SKM-1 (cell line): ENCODE measurements at regions not wholly inside any gene's neighbourhood (a gene's known extent, or its start where the extent isn't known, plus 50 kb on each side); places are given as distances from the start of the nearest gene placed in this dataset.
"Not testable (repeated sequence)": the region's sequence is repeated elsewhere in the genome, so short reads cannot be mapped to it uniquely, and the experiment has no call there.

Experiments
- DNase-seq: peaks from one replicate; lab custom pipeline; 2025; ENCODE audit not compliant: unreplicated experiment; lab: John Stamatoyannopoulos, UW

DNA sequence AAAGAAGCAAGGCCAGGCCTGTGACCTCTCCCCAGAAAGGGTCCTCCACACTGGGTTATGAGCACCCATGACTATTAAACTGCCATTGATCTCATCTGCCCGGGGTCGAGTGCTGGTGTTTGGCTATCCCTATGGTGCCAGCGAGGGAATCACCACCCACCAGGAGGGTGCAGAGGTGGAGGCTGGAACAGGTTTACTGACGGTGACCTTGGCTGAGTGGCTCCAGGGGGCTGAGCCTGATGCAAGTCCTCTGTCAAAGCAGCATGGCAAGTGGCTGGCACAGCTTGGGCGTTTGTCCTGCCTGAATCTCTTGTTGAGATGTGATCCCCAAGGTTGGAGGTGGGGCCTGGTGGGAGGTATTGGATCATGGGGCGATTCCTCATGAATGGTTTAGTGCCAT is 196.4 kb upstream of the HDAC4 start:
- no peak for DNase-seq

DNA sequence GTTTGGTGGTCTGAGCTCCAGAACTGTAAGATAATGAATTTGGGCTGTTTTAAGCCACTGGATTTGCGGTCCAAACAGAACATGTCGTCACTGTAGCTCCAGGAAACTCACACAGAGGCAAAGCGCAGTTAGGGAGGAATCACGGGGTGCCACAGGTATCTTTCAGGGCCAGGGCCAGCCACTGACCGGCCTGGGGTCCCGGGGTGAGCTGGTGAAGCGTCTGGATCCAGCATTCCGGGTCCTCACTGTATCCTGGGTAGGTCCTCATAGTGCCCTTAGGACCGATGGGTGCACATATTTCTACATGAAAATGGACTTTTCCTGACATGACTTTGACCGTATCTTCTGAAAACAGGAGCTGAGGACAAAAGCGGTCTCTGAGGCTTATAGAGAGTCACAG is 196.0 kb upstream of the HDAC4 start:
- DNase-seq, result no peak

DNA sequence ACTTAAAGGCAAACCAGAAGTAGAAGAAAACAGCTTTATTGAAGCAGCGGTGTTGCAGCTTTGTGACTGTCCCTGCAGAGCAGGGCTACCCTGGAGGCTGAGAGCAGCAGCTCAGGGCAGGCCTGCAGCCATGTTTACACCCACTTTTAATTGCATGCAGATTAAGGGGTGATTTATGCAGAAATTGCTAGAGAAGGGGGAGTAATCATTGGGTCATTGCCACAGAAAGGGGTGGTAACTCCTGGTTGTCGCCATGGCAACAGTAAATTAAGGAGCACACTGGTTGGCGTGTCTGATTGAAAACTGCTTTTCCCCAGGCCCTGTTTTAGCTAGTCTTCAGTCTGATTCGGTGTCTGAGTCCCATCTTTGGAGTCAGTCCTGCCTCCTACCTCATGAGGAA is 195.4 kb upstream of the HDAC4 start:
- DNase-seq, result no peak

DNA sequence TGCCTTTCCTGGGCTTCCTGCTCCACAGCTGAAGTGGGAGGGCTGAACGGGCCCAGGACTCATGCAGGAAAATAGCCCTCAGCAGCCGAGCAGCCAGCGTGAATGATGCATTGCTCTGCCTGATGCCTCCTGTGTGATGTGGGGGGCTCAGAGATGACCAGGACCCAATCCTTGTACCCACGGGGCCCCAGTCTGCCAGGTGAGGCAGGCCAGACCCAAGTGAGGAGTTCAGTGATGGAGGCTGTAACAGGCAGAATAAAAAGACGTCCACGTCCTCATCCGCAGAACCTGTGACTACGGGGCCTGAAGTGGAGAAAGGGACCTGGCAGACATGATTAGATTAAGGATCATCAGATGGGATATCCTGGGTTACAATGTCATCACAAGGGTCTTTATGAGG is 194.9 kb upstream of the HDAC4 start:
- no peak for DNase-seq

DNA sequence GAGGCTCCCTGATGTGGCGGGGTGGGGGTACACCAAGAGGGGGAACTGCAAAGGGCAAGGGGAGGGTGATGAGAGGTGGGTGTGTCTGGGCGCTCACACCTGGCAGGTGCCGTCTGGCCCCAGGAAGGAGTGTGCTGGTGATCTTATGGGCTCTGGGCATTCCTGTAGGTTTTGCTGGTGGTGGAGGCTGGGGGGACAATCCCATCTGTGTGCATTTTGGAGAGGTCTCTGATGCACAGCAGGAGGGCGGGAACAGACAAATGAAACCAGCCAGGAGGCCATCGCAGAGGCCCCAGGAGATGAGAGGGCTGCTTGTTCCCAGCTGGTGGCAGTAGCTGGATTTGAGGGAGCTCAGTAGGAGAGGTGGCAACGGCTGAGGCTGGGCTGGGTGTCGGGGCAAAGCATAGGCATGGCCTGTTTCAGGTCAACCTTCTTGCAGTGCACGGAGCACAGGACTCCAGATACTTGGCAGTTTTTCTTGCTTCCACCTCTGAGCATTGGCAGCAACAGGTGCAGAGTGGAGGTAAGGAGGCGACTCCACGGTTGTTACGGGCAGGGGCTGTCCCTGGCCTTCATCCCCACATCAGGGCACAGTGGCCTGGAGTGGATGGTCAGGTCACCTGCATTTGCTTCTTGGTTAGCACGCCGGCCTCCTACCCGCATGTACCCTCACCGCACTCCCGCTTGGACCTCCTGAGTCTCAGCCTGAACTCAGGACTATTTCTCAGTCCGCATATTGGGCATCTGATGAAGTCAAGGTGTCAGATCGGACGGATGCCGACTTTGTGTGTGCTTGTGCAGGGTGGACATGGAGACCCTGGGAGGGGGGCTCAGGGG is 194.2 kb upstream of the HDAC4 start:
- no peak for DNase-seq

DNA sequence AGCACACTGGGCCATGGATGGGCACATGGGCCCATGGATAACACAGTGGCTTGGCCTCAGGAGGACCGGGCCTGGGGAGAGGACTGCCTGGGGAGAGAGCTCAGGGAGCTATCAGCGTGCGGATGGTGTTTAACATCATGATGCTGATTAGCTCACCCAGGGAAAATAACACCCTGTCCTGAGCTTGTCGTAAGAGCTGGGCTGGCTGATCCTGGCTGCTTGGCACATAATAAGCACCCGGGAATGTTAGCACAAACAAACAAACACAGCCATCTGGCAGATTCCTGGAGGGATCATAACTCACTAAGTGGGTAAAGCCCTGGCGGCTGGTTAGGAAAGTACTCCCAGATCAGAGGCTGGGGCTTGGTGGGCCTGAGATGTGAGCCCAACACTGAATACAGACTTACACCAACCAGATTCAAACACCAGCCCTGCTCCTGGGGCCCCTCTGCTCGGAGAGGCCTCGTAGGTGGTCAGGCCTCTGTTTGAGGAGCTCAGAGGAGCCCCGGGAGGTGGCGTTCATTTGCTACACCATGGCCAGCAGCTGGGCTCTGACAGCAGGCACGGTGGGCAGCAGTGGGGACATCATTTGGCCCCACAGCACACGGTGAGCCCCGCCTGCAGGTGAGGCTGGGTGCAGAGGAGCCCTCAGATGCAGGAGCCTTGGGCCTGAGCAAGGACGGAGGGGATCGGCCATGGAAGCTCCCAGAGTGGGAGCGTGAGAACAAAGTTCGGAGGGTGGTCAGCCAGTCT is 193.4 kb upstream of the HDAC4 start:
- no peak for DNase-seq

DNA sequence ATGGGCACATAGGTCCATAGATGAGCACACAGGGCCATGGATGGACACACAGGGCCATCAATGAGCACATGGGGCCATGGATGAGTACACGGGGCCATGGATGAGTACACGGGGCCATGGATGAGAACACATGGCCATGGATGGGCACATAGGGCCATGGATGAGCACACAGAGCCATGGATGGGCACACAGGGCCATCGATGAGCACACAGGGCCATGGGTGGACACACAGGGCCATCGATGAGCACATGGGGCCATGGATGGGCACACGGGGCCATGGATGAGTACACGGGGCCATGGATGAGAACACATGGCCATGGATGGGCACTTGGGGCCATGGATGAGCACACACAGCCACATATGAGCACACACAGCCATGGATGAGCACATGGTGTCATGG is 192.6 kb upstream of the HDAC4 start:
- no peak for DNase-seq

DNA sequence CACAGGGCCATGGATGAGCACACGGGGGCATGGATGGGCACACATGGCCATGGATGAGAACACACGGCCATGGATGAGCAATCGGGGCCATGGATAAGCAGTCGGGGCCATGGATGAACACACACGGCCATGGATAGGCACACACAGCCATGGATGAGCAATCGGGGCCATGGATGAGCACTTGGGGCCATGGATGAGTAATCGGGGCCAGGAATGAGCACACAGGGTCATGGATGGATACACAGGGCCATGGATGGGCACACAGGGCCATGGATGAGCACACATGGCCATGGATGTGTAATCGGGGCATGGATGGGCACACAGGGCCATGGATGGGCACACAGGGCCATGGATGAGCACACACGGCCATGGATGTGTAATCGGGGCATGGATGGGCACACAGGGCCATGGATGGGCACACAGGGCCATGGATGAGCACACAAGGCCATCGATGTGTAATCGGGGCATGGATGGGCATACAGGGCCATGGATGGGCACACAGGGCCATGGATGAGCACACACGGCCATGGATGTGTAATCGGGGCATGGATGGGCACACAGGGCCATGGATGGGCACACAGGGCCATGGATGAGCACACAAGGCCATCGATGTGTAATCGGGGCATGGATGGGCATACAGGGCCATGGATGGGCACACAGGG is 191.9 kb upstream of the HDAC4 start:
- not testable (repeated sequence) for DNase-seq

DNA sequence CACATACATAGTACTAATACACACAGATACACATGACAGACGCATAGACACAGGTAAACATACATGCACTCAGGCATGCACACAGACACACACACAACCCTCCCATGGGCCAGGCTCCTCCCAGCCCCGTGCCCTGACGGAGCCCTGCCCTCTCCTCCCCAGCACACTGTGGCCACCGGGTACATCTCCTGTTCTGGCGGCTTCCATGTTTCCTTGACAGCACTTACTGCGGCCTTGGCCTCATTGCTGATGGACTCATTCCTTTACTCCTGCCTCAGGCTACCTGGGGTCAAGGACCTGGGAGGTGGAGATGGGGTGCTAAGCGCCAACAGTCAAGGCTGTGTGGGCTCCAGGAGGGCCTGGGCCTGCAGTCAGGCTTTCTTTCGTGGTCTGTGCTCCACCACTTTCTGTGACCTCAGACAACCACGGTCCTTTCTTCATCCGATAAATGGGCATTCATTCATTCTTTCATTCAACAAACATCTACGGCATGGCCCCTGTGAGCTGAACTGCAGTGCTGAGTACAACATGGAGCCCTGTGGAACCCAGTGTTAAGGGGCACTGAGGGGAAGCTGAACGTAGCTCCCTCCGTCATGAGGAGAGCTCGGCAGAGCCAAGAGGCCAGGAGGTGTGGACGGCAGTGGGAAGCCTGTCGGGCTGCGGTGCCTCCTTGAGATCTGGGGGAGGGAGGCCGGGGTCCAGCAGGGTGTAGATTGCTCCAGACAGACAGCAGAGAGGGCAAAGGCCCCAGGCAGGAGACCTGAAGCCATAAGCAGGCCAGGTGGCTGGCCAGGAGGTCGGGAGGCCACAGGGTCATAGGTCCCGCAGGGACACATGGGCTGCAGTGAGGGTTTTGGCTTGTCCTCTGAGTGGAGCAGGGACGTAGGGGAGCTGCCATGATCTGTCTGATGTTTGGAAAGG is 190.4 kb upstream of the HDAC4 start:
- DNase-seq, result no peak

DNA sequence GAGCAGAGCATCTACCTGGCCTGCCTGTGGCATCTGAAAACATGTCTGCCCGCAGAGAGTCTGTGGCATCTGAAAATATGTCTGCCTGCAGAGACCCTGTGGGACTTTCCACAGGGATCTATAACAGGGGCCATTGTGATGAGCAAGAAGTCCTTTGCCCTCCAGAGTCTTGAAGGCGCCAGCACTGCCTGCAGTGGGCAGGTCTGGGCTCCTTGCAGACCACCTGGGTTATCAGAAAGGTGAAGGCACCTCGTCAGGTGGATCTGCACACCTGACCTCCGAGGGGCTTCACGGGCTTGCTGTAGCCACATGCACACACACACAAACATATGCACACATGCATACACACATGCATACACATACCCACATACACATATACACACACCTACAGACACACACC is 189.5 kb upstream of the HDAC4 start:
- DNase-seq, result no peak

DNA sequence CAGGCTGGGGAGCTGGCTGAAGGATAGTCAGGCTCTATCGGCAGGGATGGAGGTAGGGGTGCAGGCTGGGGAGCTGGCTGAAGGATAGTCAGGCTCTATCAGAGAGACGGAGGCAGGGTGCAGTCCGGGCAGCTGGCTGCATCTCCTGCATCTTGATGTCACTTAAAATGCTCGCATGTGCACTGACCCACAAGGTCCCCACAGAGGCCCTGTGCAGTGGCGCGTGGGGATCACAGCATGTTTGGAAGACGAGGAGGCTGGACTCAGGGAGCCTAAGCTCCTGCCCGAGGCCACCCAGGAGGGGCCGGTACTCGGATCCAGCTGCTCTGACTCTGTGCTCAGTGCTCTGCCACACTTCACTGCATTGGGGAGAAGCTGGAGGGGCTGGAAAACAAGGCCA is 189.0 kb upstream of the HDAC4 start:
- no peak for DNase-seq

DNA sequence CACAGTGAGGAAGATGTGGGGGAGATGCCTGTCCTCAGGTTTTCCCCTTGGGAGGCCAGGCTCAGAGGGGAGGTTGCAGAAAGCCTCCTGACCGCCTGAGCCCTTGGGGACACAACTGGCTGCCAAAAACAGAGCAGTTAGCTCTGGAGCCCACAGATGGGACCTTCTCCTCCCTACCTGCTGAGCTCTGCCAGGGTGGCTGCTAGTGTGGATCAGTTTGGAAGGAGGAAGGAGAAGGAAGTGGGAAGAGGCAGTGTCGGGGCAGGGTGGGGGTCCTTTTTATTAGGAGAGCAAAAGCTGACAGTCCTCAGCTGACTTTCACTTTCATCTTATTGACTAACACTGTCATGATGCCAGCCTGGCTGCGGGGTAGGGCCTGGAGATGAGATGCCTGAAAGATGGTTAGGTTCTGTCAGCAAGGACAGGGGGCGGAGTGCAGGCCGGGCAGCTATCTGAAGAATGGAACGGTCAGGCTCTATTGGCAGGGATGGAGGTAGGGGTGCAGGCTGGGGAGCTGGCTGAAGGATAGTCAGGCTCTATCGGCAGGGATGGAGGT is 188.5 kb upstream of the HDAC4 start:
- DNase-seq, result no peak

DNA sequence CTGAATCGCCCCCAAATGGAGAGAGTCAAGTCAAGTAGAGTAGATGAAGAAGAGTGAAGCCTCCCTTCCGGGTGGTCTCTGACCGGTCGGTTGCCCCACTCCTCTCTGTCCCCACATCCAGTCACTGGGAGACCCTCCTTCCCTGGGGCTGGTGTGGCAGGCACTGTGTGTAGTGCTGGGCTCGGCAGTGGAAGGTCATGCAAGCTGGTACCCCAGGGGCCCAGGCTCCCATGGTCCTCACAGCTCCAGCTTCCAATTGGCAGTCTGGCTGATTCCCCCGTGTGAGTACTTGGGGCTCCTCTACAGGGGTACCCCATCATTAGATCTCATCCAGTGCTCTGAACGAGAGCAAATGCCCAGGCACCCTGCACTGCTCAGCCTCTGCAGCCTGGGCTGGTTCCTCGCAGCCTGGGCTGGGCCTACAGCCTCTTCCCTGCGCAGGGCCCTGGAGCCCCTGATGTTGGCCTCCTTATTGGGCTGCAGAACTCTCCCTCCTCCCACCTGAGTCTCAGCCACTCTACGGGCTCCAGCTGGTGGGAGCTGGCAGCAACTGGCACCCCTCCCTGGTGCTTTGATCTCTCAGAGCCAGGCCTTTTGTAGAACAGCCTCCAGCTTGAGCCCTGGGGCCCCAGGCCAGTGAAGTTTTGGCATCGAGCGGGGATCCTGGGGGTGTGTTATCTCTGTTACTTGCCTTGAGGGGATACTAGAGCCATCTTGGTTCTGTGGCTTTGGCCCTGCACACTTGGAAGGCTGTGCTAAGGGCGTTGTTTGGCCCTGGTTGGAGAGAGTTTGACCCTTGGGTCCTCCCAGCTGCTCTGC is 187.8 kb upstream of the HDAC4 start:
- DNase-seq, result no peak

DNA sequence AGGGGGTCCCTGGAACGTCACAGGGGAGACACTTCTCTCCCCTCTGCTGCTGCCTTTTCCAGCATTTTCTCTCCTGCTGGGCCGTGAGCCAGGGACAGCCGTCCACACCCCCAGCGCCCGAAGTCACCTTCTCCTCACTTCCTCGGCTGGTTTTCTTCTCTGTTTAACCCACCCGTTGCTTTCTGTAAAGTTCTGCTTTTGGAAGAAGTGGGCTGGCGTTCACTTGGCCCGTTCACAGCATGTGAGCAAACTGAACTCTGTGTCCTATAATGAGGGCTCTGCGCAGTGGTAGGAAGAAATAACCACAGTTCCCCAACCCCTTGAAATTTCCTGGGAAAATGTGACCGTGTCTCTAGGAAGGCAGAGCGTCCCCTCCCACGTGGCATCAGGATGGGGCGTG is 187.0 kb upstream of the HDAC4 start:
- DNase-seq, result no peak

DNA sequence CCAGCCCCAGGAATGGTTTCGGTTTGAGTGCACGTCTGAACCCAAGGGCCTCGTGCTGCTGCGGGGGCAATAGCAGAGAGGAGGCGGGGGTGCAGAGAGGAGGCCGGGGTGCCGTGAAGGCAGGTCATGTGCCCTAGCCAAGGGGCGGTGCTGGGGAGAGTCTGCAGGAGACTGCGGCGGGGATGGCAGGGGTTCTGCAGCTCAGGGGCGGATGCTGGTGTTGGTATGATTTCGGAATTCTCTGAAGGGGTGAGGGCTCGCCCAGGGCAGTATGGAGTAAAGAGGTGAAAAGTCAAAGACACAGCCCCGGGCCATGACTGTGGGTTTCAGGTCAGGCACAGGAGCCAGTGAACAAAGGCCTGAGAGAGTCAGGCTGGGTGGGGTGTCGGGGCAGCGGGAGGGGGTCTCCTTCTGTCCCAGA is 186.5 kb upstream of the HDAC4 start:
- no peak for DNase-seq

DNA sequence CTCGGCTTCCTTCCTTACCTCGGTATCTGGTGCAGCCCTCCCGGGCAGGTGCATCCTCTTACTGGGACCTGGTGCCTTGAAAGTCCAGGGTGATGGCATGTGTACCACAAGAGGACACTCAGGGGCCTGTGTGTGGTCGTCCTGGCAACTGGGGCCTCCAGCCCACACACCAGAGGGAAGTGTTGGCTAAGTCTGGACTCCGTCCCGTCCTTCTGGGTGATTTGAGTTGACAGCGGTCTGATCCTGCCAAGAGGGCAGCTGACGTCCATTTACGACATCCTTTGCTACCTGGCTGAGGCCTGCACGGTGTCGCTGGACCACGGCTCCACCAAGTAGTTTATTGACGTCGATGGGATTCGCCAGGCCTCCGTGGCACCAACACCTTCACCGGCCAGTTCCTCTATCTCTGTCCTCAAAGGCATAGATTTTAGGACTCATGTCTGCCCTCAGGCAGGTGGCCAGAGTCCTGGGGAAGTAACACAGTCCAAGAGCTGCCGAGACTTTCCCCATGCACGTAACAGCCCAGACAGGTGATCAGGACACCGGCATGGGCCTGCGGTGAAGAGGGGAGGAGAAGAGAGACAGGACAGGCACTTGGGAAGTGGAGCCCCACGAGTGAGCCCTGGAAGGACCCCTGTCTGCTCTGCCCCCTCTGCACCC is 186.0 kb upstream of the HDAC4 start:
- DNase-seq, result no peak

DNA sequence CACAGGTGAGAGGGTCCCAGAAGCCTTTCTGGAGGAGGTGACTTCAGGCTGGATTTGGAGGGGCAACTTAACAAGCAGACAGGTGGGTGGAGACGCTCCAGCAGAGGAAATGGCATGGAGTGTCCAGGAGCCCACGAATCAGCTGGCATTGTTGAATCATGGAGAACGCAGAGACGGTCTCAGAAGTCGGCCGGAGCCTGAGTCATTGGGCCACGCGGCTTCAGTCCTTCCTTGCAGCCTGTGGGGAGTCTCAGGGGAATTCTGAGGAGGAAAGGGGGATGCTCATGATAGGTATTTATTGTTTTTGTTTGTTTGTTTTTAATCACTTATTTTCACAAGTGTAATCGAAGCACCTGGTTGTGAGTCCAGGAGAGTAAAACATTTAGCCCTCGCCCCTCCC is 184.6 kb upstream of the HDAC4 start:
- no peak for DNase-seq

DNA sequence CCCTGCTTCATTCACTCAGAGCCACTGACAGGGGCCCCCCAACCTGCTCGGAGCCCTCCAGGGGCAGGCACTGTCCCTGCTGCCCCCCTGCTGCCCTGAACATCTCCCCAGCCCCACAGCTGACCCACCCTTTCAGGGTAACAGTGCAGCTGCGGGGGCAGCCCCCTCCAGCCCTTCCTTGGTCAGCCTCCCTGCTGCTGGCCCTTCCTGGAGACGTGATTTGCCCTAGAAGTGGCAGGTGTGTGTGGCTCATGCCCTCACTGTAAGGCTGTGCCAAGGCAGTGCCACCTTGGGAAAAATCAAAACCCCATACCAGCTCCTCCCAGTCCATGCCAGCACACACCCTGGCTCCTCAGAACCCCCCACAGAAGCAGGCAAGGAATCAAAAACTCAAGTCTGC is 184.2 kb upstream of the HDAC4 start:
- no peak for DNase-seq
